Adrenal gland (tissue), 9 donors: ENCODE measurements at regions not wholly inside any gene's neighbourhood (a gene's known extent, or its start where the extent isn't known, plus 50 kb on each side); places are given as distances from the start of the nearest gene placed in this dataset.

ENCODE experiments used
- DNase-seq, 7 donors: peaks; one replicate each; pipeline ENCODE4 v3.0.0-alpha.2; 2019 to 2020
- H3K27ac ChIP-seq, 5 donors: fragments of 200-600 bp; sonication (generic) in 4 of 5; 1 replicate in 3 of 5; 2 replicates in 2 of 5; pipeline versions ENCODE4 v1.5.1 to v1.8.0; 2016 to 2020; ENCODE audit warnings: mild to moderate bottlenecking in 1 of 5
- H3K27me3 ChIP-seq: fragments of 200-600 bp; 2 replicates; pipeline ENCODE4 v1.8.0; 2021
- H3K36me3 ChIP-seq, 2 donors: fragments of 200-600 bp; replicated peaks in 1 of 2; 1 replicate in 1 of 2; 2 replicates in 1 of 2; pipeline versions ENCODE4 v1.5.1 to v1.8.0; 2018 to 2022
- H3K4me1 ChIP-seq, 2 donors: fragments of 200-600 bp; replicated peaks in 1 of 2; 1 replicate in 1 of 2; 2 replicates in 1 of 2; pipeline versions ENCODE4 v1.5.1 to v1.8.0; 2018 to 2021
- H3K4me3 ChIP-seq, 4 donors: fragments of 200-600 bp; sonication (generic) in 3 of 4; one replicate each; pipeline ENCODE4 v1.5.1; 2016 to 2018
- H3K9me3 ChIP-seq, 3 donors: fragments of 200-600 bp; sonication (generic) in 1 of 3; replicated peaks in 1 of 3; 1 replicate in 2 of 3; 2 replicates in 1 of 3; pipeline versions ENCODE4 v1.5.1 to v1.8.0; 2016 to 2021
- POLR2A ChIP-seq, 2 donors: fragments of 450-650 bp; IDR thresholded peaks; one replicate each; pipeline ENCODE4 v1.6.1; 2017; ENCODE audit warnings: antibody characterized with exemption in 2 of 2, mild to moderate bottlenecking in 2 of 2, moderate library complexity in 1 of 2
- WGBS, 4 donors: extraction: QIAGEN DNeasy Blood & Tissue Kit in 2 of 4; methylation state at CpG; one replicate each; pipeline versions ENCODE4 v1.1.5 to v1.1.7; 2013 to 2017; 5-methylcytosine and 5-hydroxymethylcytosine counted together
- intact Hi-C, 2 donors: fragments of 100-400 bp; cut with DNase I; formaldehyde crosslinking; loops; one replicate each; pipeline versions ENCODE4 v1.14.1 to v1.15.0; 2022 to 2023
- TF ChIP-seq, protein P1 (sequence below), 6 experiments: fragments of 450-650 bp in 4 of 6; fragments of 200-600 bp in 2 of 6; sonication (generic) in 1 of 6; IDR thresholded peaks; 1 replicate in 5 of 6; 2 replicates in 1 of 6; pipeline versions ENCODE4 v1.5.1 to v1.8.0; 2016 to 2021; ENCODE audit warnings: antibody characterized with exemption in 6 of 6, mild to moderate bottlenecking in 2 of 6, moderate library complexity in 1 of 6
- donor health status: healthy with polysubstance abuse.
- donor health status: Bipolar disorder and iron deficiency.
- donor health status: DM: yes; HTN: yes; CAD: no.
- donor health status: DM: no; HTN: no; CAD: no.
- donor health status: DM: no; HTN: no; CAD: no.

DNA sequence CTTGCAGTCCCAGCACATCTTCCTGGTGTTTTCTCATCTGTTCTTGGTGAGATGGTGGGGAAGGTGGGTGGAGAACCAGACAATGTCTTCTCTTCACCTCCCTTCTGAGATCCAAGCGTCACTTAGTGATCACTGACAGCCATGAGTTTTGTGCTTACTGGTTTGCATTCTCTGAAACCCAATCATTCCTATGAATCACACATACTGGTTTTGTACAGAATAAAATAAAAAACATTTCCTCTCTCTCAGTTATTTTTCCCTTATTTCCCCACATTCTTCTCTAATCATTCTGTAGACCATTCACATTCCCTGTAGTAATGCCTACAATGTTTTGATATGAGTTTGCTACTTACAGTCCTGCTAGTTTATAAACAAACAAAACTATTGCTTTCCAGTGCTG lies 143.8 kb upstream of the SLC13A1 start:
- no peak for DNase-seq
- Histone ChIP-seq H3K36me3 (no peaks in the 10 kb centered on the region), H3K4me3 (no peak overlapping the region), H3K4me1 (no peaks in the 10 kb centered on the region), H3K9me3 (no peaks in the 10 kb centered on the region), H3K27ac (no peak overlapping the region), H3K27me3 (no peaks in the 10 kb centered on the region)
- 79 to 85% (median 84%) methylated on average over 1 of the region's 1 CpG for WGBS, 4 donors
- TF ChIP-seq, protein P1, sequence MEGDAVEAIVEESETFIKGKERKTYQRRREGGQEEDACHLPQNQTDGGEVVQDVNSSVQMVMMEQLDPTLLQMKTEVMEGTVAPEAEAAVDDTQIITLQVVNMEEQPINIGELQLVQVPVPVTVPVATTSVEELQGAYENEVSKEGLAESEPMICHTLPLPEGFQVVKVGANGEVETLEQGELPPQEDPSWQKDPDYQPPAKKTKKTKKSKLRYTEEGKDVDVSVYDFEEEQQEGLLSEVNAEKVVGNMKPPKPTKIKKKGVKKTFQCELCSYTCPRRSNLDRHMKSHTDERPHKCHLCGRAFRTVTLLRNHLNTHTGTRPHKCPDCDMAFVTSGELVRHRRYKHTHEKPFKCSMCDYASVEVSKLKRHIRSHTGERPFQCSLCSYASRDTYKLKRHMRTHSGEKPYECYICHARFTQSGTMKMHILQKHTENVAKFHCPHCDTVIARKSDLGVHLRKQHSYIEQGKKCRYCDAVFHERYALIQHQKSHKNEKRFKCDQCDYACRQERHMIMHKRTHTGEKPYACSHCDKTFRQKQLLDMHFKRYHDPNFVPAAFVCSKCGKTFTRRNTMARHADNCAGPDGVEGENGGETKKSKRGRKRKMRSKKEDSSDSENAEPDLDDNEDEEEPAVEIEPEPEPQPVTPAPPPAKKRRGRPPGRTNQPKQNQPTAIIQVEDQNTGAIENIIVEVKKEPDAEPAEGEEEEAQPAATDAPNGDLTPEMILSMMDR (IDR thresholded peaks at IDR 0.05), result no peak
- TF ChIP-seq POLR2A (IDR thresholded peaks at IDR 0.05), result no peak
- intact Hi-C loops, result no loop called here

DNA sequence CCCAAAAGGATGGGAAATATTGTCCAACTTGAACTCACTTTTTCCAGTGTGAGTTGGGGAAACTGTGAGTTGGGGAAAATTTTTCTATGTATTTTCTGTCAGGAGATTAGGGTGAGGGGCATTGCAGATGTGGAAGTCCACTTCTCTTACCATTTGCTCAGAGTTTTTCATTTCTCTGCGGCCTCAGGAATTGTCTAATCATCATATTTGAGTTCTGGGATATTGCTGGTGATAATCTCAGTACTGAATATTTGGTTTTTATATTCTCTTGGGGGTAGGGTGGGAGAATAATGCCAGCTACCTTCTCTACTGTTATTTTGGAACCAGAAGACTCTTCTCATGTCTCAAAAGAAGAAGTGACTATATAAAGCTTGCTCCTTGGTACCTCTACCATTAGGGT lies 141.3 kb upstream of the SLC13A1 start:
- TF ChIP-seq, protein P1 (IDR thresholded peaks at IDR 0.05), result no peak
- TF ChIP-seq POLR2A (IDR thresholded peaks at IDR 0.05), result no peak
- Histone ChIP-seq H3K27ac (no peak overlapping the region), H3K4me1 (no peaks in the 10 kb centered on the region), H3K27me3 (no peaks in the 10 kb centered on the region), H3K9me3 (no peaks in the 10 kb centered on the region), H3K36me3 (no peaks in the 10 kb centered on the region), H3K4me3 (no peak overlapping the region)
- 70 to 86% (median 78%) methylated on average over 1 of the region's 1 CpG for WGBS, 4 donors
- DNase-seq, result no peak
- intact Hi-C loops, result no loop called here

DNA sequence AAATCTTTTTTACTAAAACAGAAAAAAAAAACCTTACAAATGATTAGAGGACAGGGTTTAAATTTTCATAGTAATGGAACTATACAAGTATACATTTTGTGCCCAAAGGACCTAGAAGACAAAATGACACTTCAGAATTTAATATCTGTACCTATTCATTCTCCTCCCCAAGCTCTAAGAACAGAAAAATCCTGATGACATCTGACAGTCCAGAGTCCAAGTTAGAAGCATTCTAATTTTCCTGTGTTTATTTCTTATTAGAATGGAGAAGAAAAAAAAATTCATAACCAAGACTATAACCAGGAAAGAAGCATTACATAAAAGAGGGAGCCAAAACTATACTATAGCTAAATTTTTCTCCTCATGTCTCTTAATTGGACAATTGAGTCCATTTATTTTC lies 138.9 kb upstream of the SLC13A1 start:
- no peaks in the 10 kb centered on the region for H3K9me3 ChIP-seq
- H3K4me1 ChIP-seq, result no peaks in the 10 kb centered on the region
- TF ChIP-seq, protein P1 (IDR thresholded peaks at IDR 0.05), result no peak
- TF ChIP-seq POLR2A (IDR thresholded peaks at IDR 0.05), result no peak
- intact Hi-C loops, result no loop called here
- H3K36me3 ChIP-seq, result no peaks in the 10 kb centered on the region
- no peak for DNase-seq
- H3K4me3 ChIP-seq, result no peak overlapping the region
- H3K27ac ChIP-seq, result no peak overlapping the region
- H3K27me3 ChIP-seq, result no peaks in the 10 kb centered on the region

DNA sequence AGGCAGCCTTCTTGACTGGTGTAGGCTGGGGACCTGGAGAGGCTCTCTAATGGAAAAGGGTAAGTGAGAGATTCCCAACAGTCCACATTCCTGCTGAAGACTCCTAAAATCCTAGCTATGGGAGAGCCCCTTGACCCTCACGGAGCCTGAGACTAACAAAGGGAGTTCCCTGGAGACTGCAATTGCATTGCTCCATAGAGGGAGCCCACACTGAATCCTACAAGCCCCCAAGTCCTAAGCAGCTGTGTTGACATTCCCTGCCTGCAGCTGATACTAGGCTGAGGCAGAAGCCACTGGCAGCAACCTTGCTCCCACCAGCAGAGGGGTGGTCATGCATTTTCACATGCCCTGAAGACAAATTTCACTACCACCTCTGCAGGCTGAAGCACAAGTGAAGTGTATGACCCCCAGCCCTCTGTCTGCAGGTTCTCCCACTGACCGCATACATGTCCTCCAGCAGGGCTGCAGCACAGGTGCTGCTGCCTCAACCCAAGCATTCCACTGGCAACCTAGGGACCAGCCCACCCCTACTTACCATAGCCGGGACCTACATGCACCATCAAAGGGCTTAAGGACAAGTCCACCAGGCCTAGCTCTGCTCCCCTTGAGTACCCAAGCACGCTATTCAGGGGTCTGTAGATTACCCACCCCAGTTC lies 130.3 kb upstream of the SLC13A1 start:
- DNase-seq, result no peak
- Histone ChIP-seq H3K4me3 (no peak overlapping the region), H3K36me3 (no peaks in the 10 kb centered on the region), H3K9me3 (no peaks in the 10 kb centered on the region), H3K4me1 (no peaks in the 10 kb centered on the region), H3K27ac (no peak overlapping the region), H3K27me3 (no peaks in the 10 kb centered on the region)
- intact Hi-C loops, result no loop called here
- TF ChIP-seq, protein P1 (IDR thresholded peaks at IDR 0.05), result no peak
- TF ChIP-seq POLR2A (IDR thresholded peaks at IDR 0.05), result no peak
- 63 to 97% (median 86%) methylated on average over 1 to 4 of the region's 4 CpGs for WGBS, 4 donors
